GM19035 (cell line): ENCODE measurements at regions not wholly inside any gene's neighbourhood (a gene's known extent, or its start where the extent isn't known, plus 50 kb on each side); places are given as distances from the start of the nearest gene placed in this dataset.

Source experiments
- ATAC-seq: cut with Tn5 transposase; IDR thresholded peaks from one replicate; pipeline ENCODE4 v1.9.1; 2021; ENCODE audit not compliant: unreplicated experiment

GRCh38 chr5:54693936-54694657 is 176.5 kb downstream of the SNX18 start:
- no peak for ATAC-seq

- ATAC-seq, result no peak
These were observed 175.1 kb downstream of the SNX18 start for GRCh38 chr5:54692631-54693030.

GRCh38 chr5:54691656-54692055 is 174.1 kb downstream of the SNX18 start:
- no peak for ATAC-seq

GRCh38 chr5:54689411-54690251 is 172.1 kb downstream of the SNX18 start:
- ATAC-seq, result no peak

GRCh38 chr5:54680998-54681397 is 163.4 kb downstream of the SNX18 start:
- ATAC-seq, result no peak

- no peak for ATAC-seq
These were observed 162.1 kb downstream of the SNX18 start for GRCh38 chr5:54679686-54680085.

- no peak for ATAC-seq
These were observed 161.2 kb downstream of the SNX18 start for GRCh38 chr5:54678737-54679136.

- no peak for ATAC-seq
These were observed 159.2 kb downstream of the SNX18 start for GRCh38 chr5:54676481-54677340.

- ATAC-seq, result peak; percentile 66
These were observed 156.1 kb downstream of the SNX18 start for GRCh38 chr5:54673523-54674225.

- no peak for ATAC-seq
These were observed 155.3 kb downstream of the SNX18 start for GRCh38 chr5:54672871-54673270.

GRCh38 chr5:54671681-54672080 is 154.1 kb downstream of the SNX18 start:
- ATAC-seq, result no peak

- ATAC-seq, result no peak
These were observed 153.6 kb downstream of the SNX18 start for GRCh38 chr5:54671111-54671531.

GRCh38 chr5:54670281-54670680 is 152.7 kb downstream of the SNX18 start:
- no peak for ATAC-seq

- no peak for ATAC-seq
These were observed 152.3 kb downstream of the SNX18 start for GRCh38 chr5:54669845-54670244.

GRCh38 chr5:54669285-54669684 is 151.7 kb downstream of the SNX18 start:
- no peak for ATAC-seq

GRCh38 chr5:54668096-54668495 is 150.5 kb downstream of the SNX18 start:
- no peak for ATAC-seq

GRCh38 chr5:54667136-54667535 is 149.6 kb downstream of the SNX18 start:
- ATAC-seq, result no peak

- no peak for ATAC-seq
These were observed 146.3 kb downstream of the SNX18 start for GRCh38 chr5:54663866-54664265.

- no peak for ATAC-seq
These were observed 143.6 kb downstream of the SNX18 start for GRCh38 chr5:54661111-54661510.

- ATAC-seq, result no peak
These were observed 142.2 kb downstream of the SNX18 start for GRCh38 chr5:54659700-54660131.

- no peak for ATAC-seq
These were observed 140.5 kb downstream of the SNX18 start for GRCh38 chr5:54658010-54658409.
